ENCODE measurements at regions not wholly inside any gene's neighbourhood (a gene's known extent, or its start where the extent isn't known, plus 50 kb on each side); places are given as distances from the start of the nearest gene placed in this dataset.

GRCh38 chr9:11962327-11962726, 730.9 kb upstream of the TYRP1 start:
- DNase-seq = no peak

GRCh38 chr9:11966786-11967185, 726.4 kb upstream of the TYRP1 start:
- no peak for DNase-seq

- DNase-seq = no peak
Observed at GRCh38 chr9:11968631-11969030, 724.6 kb upstream of the TYRP1 start.

GRCh38 chr9:11973011-11973410, 720.2 kb upstream of the TYRP1 start:
- DNase-seq = no peak

GRCh38 chr9:11973511-11973910, 719.7 kb upstream of the TYRP1 start:
- DNase-seq = no peak

- DNase-seq = peak; percentile 33
Observed at GRCh38 chr9:11992866-11993265, 700.3 kb upstream of the TYRP1 start.

GRCh38 chr9:12014488-12014887, 678.7 kb upstream of the TYRP1 start:
- no peak for DNase-seq

- DNase-seq = no peak
Observed at GRCh38 chr9:12054235-12054634, 639.0 kb upstream of the TYRP1 start.

GRCh38 chr9:12056874-12057273, 636.3 kb upstream of the TYRP1 start:
- no peak for DNase-seq

- DNase-seq = no peak
Observed at GRCh38 chr9:12060067-12060466, 633.1 kb upstream of the TYRP1 start.

GRCh38 chr9:12060811-12061210, 632.4 kb upstream of the TYRP1 start:
- DNase-seq = no peak

GRCh38 chr9:12065050-12065449, 628.1 kb upstream of the TYRP1 start:
- no peak for DNase-seq

- no peak for DNase-seq
Observed at GRCh38 chr9:12065686-12066085, 627.5 kb upstream of the TYRP1 start.

GRCh38 chr9:12066455-12067035, 626.6 kb upstream of the TYRP1 start:
- no peak for DNase-seq

GRCh38 chr9:12069366-12069765, 623.8 kb upstream of the TYRP1 start:
- DNase-seq = no peak

GRCh38 chr9:12085399-12085798, 607.8 kb upstream of the TYRP1 start:
- no peak for DNase-seq

- no peak for DNase-seq
Observed at GRCh38 chr9:12091865-12092527, 601.2 kb upstream of the TYRP1 start.

GRCh38 chr9:12094046-12094445, 599.1 kb upstream of the TYRP1 start:
- DNase-seq = no peak

- no peak for DNase-seq
Observed at GRCh38 chr9:12095931-12096330, 597.3 kb upstream of the TYRP1 start.

- no peak for DNase-seq
Observed at GRCh38 chr9:12133416-12133815, 559.8 kb upstream of the TYRP1 start.

- no peak for DNase-seq
Observed at GRCh38 chr9:12141422-12141821, 551.8 kb upstream of the TYRP1 start.

GRCh38 chr9:12155401-12156134, 537.6 kb upstream of the TYRP1 start:
- no peak for DNase-seq

- DNase-seq = peak; percentile 65
Observed at GRCh38 chr9:12162181-12162815, 530.9 kb upstream of the TYRP1 start.

Data from eye (tissue), 1 donor.